GM18867 (cell line): ENCODE measurements at regions not wholly inside any gene's neighbourhood (a gene's known extent, or its start where the extent isn't known, plus 50 kb on each side); places are given as distances from the start of the nearest gene placed in this dataset.

Source experiments
- ATAC-seq: cut with Tn5 transposase; IDR thresholded peaks from one replicate; pipeline ENCODE4 v1.9.1; 2021; ENCODE audit warnings: mild to moderate bottlenecking, moderate library complexity; ENCODE audit not compliant: unreplicated experiment

DNA sequence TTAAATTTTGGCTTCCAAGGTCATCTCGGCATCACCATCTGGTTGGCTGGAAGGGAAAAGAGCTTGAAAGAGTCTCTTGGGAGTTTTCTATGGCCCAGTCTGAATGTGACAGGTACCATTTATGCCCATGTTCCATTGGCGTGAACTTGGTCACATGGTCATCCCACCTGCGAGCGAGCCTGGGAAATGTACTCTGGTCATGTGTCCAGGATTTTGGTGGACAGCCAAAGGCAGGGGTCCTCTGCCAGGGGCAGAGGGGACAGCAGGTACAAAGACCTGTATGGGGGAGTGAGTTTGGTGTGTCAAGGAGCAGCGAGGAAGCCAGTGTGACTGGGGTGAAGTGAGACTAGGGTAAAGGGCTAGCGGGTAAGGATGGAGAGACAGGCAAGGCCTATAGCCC, 112.6 kb downstream of the CDC5L start:
- ATAC-seq = no peak

DNA sequence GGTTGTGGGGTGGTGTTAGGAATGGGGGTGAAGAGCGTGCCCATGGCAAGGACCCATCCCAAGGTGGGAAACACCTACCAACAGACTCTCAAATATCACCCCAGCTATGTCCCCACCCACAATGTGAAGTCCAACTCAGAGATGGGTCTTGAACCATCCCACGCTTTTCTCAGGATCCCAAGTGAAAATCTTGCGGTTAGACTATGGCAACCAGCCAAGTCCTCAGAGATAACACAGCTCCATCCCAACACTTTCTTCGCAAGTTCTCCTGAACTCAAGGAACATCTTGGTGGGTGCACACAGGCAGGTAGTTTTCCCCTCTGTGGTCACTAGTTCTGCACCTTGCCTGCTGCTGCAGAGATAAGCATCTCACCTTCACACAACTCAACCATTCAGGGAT, 116.0 kb downstream of the CDC5L start:
- no peak for ATAC-seq

DNA sequence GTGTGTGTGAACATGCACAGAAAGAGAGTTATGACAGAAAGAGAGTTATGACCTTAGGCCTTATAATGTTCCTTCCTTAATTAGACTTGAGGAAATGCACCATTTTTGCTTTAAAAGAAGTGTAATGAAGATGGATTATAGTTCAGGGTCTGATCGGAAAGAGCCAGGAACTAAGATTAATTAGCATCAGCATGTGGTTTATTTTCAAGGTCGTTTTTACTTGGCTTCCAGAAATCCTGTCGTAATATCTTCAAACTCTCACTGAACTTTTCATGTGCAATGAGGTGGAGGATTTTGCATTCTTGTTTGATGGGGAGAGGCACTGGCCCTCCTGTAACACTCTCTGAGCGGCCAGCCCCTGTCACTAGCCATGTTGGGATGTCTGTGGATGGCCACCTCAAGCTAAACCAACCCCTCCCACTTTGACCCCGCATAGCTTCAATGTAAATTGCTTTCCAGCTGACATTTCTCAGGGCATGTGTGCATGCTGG, 116.8 kb downstream of the CDC5L start:
- no peak for ATAC-seq

DNA sequence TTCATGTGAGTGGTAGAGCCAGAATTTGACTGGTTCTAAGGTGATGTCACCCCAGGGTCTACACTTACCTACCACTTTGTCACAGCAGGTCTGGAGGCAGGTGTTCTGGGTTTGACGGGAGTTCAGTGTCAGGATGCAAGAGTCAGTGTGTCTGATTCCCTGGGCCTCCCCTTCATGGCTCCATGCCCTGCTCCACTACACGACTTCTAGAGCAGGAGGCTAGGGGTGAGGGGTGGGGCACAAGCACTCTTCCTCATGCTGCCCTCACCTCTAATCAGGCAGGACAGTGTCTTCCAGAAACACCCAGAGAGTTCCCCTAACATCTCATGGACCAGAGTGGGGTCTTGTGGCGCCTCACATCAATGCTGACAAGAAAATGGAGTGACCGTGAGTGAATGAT, 118.2 kb downstream of the CDC5L start:
- no peak for ATAC-seq

DNA sequence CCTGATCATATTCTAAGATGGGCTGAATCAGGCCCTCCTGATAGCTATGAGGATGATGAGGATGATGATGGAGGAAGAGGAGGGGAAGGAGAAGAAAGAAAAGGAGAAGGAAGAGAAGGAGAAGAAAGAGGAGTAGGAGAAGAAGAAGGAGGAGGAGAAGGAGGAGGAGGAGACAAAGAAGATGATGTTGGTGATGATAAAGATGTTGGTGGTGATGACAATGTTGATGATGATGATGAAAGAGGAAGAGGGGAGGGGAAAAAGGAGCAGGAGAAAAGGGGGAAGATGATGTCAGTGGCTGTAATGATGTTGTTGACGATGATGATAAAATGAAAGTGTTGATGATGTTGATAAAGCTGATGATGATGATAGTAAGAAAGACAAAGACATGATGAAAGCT, 119.5 kb downstream of the CDC5L start:
- no peak for ATAC-seq

DNA sequence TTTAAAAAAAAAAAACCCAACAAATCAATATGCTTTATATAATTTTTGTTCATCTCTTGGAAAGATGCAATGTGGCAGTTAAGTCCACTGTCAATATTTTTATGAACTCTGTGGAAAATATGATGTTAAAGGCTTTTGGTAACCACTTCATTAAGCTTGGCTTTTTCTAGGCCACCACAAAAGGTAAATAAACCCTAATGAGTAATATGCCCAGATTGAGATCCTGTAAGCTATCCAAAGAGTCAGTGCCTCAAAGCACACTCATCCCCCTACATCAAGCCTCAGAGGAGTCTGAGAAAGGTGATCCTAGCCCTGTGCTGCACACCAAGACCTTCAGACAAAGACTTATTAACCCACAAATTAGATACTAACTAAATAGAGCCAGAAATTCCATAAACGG, 121.1 kb downstream of the CDC5L start:
- ATAC-seq = no peak

DNA sequence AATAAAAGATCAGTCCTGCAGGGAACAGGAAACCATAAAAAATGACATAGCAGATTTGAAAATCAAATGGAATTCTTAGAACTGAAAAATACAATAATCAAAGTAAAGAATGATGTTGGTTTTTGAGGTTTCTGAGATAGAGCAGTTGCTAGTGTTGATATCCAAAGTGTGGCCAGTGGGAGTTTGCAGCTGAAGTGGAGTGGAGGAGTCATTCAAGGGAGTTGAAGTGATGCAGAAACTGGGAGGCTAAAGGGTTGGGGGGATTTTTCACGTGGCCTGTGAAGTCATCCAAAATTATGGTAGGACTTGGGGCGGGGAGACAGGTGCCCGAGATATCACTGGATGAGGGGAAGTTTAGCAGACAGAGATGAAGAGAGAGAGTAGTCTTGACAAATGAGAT, 123.6 kb downstream of the CDC5L start:
- no peak for ATAC-seq

DNA sequence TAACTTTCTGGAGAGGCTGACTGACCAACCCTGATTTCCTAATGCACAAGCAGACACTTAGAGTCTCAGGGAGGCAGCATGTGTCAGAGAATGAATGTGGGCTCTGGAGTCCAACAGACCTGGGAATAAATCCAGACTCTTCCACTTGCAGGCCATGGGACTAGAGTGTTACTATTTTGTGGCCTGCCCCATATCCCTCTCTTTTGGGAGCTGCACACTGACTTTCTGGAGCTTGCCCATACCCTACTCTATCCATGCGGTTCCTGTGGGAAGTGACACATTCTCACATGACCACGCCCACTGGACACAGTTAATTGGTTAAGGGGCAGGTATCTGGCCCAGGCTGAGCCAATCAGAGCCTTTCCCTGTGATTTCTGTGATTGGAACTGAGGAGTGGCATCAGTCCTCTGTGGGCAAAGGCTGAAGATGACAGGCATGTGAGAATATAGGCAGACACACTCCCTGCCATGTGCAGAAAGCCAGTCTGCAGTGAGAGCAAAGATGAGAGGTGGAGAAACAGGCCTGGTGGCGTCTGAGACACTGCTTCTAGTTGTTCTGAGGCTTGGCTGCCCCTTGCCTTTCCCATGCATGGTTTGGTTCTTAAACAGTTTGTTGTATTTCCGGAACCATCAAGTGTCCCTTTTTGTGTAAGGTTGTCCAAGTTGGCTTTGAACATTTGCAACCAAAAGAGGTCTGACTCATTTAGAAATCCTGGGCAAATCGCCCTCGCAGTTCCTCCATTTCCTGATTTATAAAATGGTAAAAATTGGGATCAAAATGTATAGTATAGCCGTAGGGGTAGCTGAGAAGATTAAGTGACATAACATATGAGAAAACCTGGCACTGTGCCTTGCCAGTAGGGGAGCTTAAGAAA, 125.6 kb downstream of the CDC5L start:
- no peak for ATAC-seq

DNA sequence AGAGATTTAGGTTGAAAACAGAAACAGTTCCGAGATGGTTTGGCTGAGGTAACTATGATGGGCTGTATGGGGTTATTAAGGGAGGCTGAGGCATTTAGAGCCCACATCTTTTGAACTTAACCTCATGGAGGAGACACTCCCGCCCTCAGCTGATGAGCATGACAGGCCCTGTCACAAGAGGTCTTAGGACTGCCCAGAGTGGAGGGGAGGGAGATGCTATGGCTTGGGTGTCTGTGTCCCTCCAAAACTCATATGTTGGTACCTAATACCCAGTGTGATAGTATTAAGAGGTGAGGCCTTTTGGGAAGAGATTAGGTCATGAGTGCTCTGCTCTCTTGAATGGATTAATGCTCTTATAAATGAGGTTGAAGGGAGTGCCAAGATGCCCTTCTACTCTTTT, 126.6 kb downstream of the CDC5L start:
- ATAC-seq = no peak

DNA sequence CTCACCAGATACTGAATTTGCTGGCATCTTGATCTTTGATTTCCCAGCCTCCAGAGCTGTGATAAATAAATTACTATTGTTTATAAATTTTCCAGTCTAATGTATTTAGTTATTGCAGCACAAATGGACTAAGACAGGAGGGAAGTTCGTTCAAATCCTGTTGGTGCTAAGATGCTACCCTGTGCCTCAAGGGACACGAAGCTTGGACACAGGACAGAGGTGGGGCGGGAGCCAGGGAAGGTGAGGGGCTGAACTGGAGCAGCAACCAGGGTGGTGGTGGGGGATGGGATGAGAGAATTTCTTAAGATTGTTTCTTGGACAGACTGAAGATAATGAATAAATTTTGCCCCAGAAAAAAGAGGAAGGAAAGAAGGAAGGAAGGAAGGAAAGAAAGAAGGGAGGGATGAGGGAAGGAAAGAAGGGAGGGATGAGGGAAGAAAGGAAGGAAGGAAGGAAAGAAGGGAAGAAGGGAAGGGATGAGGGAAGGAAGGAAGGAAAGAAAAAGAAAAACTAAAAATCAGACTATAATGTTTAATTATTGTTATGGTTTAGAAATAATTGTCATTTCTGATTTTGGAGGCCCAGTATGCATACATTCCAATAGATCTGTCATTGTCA, 127.2 kb downstream of the CDC5L start:
- ATAC-seq = no peak

DNA sequence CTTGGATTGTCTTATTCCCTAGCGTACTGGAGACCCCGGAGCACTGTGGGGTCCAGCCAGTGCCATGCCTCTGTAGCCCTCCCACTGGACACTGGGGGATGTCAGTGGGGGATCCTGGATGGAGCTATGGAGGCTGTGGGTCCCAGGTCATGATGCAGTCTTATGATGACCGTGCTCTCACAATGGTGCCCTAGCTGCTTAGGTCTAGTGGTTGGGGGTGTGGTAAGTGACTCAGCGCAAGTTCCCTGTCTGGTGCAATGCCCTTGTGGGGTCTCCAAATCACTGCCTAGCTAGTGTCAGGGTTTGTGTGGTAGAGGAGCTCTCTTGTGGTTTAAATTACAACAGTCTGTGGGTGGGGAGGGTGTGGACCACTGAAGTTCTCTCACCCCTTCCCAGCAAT, 135.4 kb downstream of the CDC5L start:
- ATAC-seq = no peak

DNA sequence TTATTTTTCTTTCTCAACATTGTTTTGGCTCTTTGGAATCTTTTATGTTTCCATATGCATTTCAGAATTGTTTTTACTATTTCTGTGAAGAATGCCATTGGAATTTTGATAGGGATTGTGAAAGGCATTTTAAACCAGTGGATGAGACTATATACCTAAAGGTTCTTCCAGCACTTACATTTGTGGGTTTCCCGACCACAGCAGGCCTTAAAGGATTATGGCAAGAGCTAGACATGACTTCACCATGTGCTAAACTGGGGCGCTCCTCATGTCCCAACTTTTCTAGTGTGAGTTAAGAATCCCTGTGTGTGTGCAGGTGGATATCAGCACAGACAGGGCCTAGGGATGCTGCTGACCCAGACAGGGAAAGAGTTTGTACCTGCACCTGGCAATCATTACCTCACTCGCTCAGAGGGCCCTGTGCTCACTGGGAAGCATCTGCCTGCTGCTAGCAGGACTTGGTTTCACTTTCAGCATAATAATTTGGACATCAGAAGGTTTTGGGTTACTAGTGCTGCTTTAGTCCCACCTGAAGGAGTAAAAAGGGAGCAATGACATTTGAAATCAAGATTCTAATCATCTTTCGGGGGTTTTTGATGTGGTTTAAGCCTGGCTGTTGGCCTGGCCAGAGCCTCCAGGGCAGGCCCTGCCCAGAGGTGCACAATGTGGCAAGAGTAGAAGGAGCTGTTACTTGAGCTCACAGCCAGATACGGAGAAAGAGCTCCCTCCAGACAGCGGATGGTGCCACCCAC, 137.1 kb downstream of the CDC5L start:
- ATAC-seq = no peak

DNA sequence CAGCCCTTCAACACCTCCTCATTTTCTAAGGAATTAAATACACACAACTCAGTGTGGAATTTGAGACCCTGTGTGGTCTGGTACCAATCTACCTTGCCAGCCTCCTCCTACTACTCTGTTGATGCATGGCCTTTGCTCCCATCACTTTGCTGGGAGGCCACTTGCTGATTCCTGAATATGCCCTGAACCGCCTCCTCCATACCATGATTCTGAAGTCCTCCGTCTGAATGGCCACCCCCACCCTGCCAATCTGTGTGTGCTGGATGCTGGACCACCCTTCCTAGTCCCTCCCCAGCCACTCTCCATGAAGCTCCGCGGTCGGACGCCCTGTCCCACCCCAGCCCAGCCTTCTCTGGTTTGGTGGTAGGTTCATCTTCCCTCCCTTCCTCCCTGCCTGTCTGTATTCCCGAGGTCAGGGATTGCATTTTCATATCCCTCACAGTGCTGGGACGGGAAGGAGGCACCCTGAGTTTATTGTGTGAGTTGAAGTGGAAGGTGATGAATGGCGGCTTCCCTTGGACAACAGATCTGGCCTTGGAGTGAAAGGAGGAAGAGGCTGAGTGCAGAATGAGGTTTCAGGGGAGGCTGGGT, 138.3 kb downstream of the CDC5L start:
- ATAC-seq = no peak

DNA sequence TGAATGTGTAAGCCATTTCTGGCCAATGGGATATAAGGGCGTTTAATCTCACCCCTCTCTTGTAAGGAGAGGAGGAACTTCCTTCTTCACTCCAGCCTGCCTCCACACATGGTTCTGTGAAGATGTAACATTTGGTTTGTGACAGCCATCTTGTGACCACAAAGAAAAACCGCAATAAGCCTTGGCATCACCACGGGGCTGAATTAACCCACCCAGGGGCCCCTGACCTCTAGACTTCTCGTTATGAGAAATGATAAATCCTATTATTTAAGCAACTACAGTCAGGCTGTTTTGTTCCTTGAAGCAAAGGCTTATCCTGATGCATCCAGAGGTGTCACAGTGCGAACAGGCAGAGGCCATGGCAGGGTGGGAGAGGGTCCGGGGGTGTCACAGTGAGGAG, 139.7 kb downstream of the CDC5L start:
- no peak for ATAC-seq

DNA sequence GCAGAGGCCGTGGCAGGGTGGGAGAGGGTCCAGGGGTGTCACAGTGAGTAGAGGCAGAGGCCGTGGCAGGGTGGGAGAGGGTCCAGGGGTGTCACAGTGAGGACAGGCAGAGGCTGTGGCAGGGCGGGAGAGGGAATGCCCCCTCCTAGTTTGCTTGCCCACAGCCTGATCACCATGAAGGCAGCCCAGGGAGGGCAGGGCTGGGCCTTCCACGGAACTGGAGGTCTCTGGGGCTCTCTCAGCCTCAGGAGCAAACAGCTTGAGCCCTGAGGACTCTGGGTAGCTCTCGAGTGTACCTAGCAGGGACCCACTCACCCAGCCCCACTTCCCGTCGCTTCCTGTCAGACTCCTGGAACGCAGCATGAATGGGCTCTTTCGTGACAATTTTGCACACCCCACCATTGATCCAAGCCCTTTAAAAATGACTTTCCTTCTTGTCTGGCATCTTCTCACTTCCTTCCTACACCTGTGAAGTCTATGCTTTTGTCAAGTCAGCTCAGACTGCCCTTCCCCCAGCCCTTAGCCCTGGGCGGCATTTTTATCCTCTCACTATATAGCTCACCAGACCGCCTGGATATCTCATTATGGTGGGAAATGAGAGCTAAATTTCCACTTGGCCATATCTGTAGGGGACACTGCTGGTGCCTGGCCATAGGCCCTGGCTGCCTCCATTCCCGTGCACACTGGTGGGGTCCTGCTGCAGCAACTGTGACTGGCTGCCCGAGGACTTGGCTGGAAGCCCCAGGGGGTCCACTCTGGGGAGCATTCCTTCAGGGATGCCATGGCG, 140.3 kb downstream of the CDC5L start:
- ATAC-seq = no peak

DNA sequence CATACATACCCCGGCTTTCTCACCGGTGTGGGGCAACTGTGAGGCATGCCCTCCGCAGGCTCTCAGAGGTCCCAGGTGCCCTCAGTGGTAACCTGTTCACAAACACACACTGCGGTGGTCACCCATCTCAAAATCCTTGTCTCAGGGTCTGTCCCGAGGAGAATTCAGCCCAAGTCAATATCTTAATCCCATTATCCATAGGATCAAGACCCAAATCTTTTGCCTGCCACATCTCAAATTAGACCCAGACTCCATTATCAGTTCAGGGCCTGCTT, 140.8 kb downstream of the CDC5L start:
- ATAC-seq = no peak

DNA sequence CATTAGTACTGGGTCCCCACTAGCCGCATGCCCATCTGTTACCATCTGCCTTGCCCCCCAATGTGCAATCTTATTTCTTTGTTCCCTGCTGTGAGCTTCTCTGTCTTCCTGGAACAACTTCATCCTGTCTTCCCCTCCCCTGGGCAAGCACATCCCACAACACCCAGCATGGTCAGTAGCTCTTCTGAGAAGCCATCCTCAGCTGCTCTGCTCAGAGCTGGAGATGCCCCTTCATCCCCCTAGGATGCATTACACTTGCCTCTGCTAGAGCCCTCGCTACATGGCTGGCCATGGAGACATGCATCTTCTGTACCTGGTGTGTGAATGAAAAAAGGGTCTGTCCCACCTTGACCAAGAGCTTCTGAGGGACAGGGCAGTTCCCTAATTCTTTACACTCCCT, 141.2 kb downstream of the CDC5L start:
- ATAC-seq = no peak

DNA sequence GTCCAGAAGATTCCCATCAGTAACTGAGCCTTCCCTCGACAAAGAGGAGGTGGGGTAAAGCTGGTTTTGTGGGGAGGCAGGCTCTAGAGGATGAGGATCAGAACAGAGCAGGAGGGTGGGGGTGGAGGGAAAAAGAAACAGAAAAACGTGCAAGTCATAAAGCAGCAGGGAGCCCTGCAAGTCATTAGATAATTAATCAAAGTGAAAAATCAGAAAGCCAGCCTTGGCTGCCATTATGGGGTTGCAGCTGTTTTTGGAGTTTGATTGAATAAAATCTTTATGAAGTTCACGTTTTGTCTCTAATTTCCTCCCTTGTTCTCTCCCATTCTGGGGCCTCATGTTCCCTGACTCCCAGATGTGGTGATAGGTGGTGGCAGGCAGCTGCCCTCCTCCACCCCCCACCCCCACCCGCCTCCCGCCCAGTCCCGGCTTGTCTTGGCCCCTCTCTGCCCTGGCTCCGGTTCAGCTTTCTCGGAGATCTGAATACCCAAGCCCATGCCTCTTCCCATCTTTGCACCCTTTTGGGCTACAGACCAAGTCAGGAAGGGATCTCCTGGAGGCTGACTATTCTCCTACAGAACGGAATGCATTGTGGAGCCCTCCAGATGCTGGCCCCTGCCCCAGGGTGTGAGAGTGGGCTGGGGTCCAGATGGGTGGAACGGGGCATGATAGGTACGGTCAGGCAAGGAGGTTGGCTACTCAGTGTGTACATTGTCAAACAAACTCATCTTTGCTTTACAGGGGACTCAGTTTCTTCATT, 141.8 kb downstream of the CDC5L start:
- ATAC-seq = no peak

DNA sequence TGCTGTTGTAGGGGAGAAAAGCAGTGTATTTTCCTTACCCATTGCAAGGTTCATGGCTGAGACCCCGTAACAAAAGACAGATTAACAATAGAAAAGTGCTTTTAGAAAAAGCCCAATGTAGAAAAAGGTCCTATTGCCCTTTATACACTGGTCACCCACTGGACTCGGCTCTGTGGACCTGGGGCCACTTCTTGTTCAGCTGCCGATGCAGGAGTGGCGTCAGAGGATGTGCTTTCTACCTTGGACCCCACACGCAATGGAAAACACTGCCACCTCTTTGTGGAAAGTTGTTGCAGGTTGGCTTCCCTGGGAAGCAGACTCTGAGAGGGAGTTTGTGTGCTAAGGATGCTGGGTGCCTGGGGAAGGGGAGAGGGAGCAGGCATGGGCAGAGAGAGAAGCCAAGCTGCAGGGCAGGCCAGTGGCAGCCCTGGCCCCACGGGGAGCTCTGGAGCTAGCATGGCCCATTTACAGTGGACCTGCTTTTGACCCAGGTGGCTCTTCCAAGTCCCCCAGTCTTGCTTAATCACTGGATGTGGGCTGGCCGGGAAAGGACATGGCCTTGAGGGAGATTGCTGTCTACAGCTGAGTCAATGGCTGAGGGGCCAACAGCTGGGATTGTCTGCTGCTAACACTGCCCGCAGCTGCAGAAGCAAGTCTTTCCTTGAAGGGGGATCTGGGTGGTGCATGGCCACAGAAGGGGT, 142.9 kb downstream of the CDC5L start:
- ATAC-seq = no peak

DNA sequence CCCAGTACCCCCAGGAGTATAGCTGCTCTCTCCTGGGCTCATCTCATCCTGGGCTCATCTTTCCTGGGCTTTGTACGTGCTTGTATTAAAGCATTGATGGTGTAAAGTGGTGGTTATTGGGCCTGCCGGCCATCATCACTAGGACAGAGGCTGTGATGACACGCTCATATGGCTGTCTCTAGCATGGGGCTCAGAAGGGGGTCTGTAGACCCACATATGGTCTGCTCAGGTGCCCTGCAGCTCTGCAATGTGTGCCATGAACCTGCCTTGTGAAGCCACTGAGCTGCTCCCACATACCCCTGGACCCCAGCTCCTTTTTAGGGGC, 143.4 kb downstream of the CDC5L start:
- no peak for ATAC-seq
